Jurkat, Clone E6-1 (cell line): ENCODE measurements at regions not wholly inside any gene's neighbourhood (a gene's known extent, or its start where the extent isn't known, plus 50 kb on each side); places are given as distances from the start of the nearest gene placed in this dataset.

Experiments used
- DNase-seq: peaks from one replicate; pipeline ENCODE4 v3.0.0-alpha.2; 2011; ENCODE audit warnings: low read depth, low spot score
- H3K4me3 ChIP-seq: 2 replicates; pipeline ENCODE4 v1.5.1; 2011; ENCODE audit warnings: mild to moderate bottlenecking, low read length, control low read depth, moderate library complexity

GRCh38 chr20:39813190-39813829 is 851.2 kb downstream of the DHX35 start:
- no peak overlapping the region for H3K4me3 ChIP-seq
- DNase-seq, result no peak

- DNase-seq, result no peak
These were observed 850.0 kb downstream of the DHX35 start for GRCh38 chr20:39812116-39812515.

GRCh38 chr20:39810309-39810708 is 848.2 kb downstream of the DHX35 start:
- no peak overlapping the region for H3K4me3 ChIP-seq
- DNase-seq, result no peak

More at GRCh38 chr20:39812116-39812515, 850.0 kb downstream of the DHX35 start:
- no peak overlapping the region for H3K4me3 ChIP-seq

DNA sequence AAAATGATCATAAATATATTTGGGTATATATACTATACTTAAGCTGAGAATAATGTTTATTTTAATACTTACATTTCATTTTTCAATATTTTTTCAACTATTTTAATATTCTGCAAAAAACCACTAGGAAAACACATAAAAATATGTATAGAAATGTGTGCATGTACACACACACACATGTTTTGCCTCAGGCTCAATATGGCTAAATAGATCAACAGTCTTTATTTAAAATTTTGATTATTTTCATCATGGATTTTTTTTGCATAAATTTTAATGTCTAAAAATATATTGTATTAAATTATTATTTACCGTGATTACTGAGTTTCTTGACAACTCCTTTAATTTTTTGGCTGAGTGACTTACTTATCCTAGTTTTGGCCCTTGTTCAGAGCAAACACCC is 846.5 kb downstream of the DHX35 start:
- no peak overlapping the region for H3K4me3 ChIP-seq
- DNase-seq, result no peak

DNA sequence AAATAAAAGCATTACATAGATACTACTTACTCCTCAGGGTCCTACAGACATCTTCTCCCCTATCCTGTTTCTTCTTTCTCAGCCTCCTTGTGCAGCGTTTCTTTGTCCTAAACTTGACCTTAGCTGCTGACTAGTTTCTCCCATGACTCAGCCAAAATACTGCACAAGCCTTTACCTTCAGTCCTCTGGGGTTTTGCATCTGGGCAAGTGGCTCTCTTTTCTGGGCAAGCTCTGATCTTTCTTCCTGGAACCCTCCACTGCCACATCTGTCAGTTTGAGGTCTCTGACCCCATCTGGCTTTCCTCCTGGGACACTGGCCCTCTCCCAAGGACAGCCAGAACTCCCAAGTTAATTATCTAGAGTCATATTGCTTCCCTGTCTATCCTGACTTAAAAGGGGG is 838.4 kb downstream of the DHX35 start:
- H3K4me3 ChIP-seq, result no peak overlapping the region
- DNase-seq, result no peak

DNA sequence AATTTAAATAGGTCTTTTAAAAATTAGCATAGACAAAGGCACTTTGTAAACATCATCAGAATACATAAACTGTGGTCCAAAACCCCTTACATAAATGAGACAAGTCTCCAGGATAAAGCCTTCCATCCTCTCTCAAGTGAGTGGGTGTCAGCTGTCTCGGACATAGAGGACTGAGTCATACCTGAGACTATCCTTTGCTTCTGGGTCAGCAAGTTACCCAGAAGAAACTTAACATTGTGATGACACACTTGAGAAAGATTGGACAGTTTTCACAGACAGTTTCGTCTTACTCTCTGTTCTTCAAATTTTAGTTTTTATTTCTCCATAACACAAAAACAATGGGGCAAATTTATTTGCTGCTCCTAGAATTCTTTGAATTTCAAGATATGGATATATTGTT is 838.0 kb downstream of the DHX35 start:
- DNase-seq, result no peak
- no peak overlapping the region for H3K4me3 ChIP-seq

GRCh38 chr20:39799366-39799965 is 837.3 kb downstream of the DHX35 start:
- no peak overlapping the region for H3K4me3 ChIP-seq
- no peak for DNase-seq

- no peak overlapping the region for H3K4me3 ChIP-seq
- DNase-seq, result no peak
These were observed 833.5 kb downstream of the DHX35 start for GRCh38 chr20:39795401-39796272.

GRCh38 chr20:39792334-39792733 is 830.2 kb downstream of the DHX35 start:
- no peak overlapping the region for H3K4me3 ChIP-seq
- no peak for DNase-seq

- no peak overlapping the region for H3K4me3 ChIP-seq
- DNase-seq, result no peak
These were observed 827.3 kb downstream of the DHX35 start for GRCh38 chr20:39789411-39789810.

GRCh38 chr20:39785252-39785917 is 823.2 kb downstream of the DHX35 start:
- no peak overlapping the region for H3K4me3 ChIP-seq
- DNase-seq, result no peak

DNA sequence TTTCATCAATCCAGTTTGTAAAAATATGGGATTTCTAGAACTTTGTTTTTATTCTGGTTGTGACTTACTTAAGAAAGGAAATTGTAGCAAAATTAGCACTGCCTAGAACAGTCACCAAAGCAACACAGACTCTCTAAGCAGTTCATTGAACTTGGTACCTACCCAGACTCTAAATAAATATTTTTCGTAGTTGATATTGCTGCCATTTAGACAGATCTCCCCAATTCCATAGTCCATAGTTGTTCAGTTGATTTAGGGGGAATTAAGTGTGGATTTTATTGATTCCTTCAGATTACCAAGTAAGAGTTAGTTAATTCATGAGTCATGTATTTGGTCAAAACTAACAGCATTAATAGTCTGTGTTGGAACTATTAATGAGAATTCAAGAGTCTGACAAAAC is 822.5 kb downstream of the DHX35 start:
- no peak overlapping the region for H3K4me3 ChIP-seq
- DNase-seq, result no peak

DNA sequence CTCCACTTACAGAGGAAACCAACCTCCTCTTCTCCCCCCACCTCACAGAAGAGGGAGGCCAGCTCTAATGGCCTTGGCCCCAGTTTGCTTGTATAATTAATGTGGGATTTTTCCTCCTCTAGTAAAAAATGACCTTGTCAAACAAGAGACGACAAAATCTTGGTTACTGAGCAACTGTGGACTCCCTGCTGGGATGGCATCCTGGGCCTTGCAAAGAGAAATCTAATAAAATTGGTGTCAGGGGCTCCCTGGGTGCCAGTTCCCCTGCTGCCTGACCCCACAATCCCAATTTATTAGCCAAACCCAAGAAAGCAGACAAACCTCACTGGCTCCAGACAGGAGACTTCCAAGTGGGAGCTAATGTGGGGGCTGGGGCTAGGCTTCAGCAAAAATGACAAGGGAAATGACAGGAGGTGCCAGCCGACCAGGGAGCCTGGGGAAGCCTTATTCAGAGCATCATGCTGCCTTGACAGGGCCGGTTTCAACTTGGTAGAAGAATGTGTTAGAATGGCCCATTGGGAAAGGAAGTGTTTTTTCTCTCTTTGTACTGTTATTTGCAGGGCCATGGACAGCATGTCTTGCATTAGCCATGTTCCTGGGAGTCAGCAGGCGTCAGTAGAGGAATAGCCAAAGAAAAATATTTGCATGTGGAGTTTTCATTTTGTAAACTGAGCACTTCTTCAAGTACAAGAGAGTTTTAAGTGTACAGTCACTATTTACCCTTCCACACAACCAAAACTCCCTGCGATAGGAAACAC is 816.9 kb downstream of the DHX35 start:
- DNase-seq, result no peak
- H3K4me3 ChIP-seq, result no peak overlapping the region

GRCh38 chr20:39778431-39778830 is 816.3 kb downstream of the DHX35 start:
- DNase-seq, result no peak

DNA sequence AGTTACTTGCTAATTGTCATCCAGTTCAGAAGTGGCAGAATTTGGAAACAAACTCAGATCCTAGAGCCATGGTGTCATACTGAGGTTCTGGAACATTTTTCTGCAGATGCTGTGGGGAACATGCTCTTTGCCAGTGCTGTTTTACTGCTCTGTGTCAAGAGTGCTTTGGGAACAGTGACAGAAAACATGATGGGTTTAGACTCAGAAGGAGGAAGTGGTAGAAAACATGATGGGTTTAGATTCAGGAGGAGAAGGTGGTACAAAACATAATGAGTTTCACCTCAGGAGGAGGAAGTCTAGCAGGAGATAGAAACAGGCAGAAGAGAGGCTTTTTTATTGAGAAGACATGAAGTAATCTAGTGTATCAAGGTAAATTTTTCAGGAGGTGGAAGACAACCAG is 815.5 kb downstream of the DHX35 start:
- H3K4me3 ChIP-seq, result no peak overlapping the region
- no peak for DNase-seq

More at GRCh38 chr20:39778431-39778830, 816.3 kb downstream of the DHX35 start:
- no peak overlapping the region for H3K4me3 ChIP-seq

GRCh38 chr20:39775110-39775509 is 813.0 kb downstream of the DHX35 start:
- no peak for DNase-seq
- no peak overlapping the region for H3K4me3 ChIP-seq

DNA sequence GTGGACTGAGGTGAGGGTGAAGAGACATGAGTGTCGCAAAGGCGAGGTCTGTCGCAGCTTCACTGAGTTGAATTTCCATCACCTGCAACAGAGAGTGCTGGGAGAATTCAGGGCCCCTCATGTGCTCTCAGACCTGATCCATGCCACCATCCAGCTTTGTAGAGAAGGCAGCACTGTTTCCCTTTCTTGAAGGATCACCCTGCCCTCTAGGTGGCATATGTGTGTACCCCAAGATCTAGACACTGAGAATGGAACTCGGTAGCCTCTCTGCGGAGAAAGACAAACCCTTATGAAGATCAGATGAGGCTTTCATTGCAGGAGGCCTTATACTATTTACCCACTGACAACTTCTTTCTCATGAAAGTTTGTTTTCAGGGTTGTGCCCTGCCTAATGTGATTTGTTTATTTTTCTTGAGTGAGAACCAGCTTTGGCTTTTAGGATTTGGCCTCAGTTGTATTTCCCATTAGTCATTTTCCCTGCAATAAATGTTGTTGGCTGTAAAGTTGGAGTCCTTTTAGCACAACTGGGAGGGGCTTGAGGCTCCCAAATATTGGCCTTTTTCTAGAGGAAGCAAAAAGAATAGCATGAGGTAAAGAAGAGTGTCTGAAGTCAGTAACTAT is 811.3 kb downstream of the DHX35 start:
- DNase-seq, result no peak
- H3K4me3 ChIP-seq, result no peak overlapping the region

DNA sequence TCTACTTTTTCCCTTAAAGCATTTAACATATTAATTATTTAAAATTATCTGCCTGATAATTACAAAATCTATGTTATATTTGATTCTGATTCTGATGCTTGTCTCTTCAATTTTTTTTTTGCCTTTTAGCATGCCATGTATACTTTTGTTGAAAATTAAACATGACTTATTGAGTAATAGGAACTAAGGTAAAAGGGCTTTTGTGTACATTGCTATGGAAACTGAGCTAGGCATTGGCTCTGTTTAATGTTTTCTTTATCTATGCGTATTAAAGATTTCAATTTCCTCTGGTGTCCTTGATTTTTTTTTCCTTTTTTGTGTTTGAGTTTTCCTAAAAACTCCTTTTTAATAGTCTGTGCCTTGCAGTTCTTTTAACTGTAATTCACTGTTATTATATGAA is 805.2 kb downstream of the DHX35 start:
- no peak for DNase-seq
- no peak overlapping the region for H3K4me3 ChIP-seq

- H3K4me3 ChIP-seq, result no peak overlapping the region
- no peak for DNase-seq
These were observed 804.2 kb downstream of the DHX35 start for GRCh38 chr20:39766333-39766732.
